Rectal smooth muscle tissue (tissue), 1 donor: ENCODE measurements at regions not wholly inside any gene's neighbourhood (a gene's known extent, or its start where the extent isn't known, plus 50 kb on each side); places are given as distances from the start of the nearest gene placed in this dataset.

ENCODE experiments used
- H3K27ac ChIP-seq: one replicate; pipeline ENCODE4 v1.7.0; 2013; ENCODE audit warnings: low read depth, low read length, inconsistent platforms
- H3K27me3 ChIP-seq: one replicate; pipeline ENCODE4 v1.7.0; 2013; ENCODE audit warnings: low read length; ENCODE audit not compliant: control insufficient read depth, insufficient read depth
- H3K36me3 ChIP-seq: one replicate; pipeline ENCODE4 v1.7.0; 2013; ENCODE audit warnings: low read length; ENCODE audit not compliant: control insufficient read depth, insufficient read depth
- H3K4me1 ChIP-seq: one replicate; pipeline ENCODE4 v1.7.0; 2013; ENCODE audit warnings: low read length; ENCODE audit not compliant: control insufficient read depth, insufficient read depth
- H3K4me3 ChIP-seq: one replicate; pipeline ENCODE4 v1.7.0; 2013; ENCODE audit warnings: low read length
- H3K9ac ChIP-seq: one replicate; pipeline ENCODE4 v1.7.0; 2013; ENCODE audit warnings: low read length

DNA sequence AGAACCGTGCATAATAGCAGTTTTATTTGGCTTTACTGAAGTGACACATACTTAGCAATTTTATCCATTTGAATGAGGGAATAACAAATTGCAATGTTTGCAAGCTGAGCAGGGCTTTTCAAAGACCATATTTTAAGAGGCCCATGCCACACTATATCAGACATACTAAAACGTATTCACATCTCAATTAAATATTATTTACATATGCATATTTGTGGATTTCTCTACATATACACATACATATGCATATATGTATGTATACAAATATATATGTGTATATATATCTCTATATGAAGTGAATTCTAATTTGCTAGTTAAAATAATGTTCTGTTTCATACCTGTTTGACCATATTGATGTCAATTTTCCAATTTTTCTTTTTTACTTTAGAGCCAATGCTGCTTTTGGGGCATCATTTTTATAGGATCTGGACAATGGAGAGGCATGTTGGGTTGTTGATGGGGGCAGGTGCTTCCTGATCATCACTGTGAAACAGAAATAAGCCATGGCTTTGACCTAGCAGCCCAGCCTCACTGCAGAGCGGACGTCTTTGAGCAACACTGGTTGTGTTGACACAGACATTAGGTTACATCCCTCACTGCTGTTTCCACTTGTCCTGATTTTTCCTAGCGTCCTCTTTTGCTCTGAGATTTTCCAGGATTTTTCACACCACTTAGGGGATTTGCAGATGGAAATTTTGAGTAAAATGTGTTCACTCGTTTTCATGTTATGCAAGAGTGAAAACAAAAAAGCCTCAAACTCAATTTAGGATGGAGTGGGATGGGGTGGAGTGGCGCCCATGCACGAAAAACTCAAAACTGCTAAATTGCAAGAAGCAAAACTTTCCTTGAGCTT is 56.9 kb downstream of the RDH14 start:
- Histone ChIP-seq H3K9ac (no peak overlapping the region), H3K4me1 (no peaks in the 10 kb centered on the region), H3K4me3 (no peak overlapping the region), H3K27ac (no peak overlapping the region), H3K36me3 (no peaks in the 10 kb centered on the region), H3K27me3 (no peaks in the 10 kb centered on the region)

- H3K4me3 ChIP-seq, result no peak overlapping the region
These were observed 58.3 kb downstream of the RDH14 start for GRCh38 chr2:18502142-18502541.

GRCh38 chr2:18501729-18502128 is 58.7 kb downstream of the RDH14 start:
- no peaks in the 10 kb centered on the region for H3K36me3 ChIP-seq
- no peaks in the 10 kb centered on the region for H3K27me3 ChIP-seq
- H3K4me3 ChIP-seq, result no peak overlapping the region
- no peaks in the 10 kb centered on the region for H3K4me1 ChIP-seq
- no peak overlapping the region for H3K9ac ChIP-seq
- H3K27ac ChIP-seq, result no peak overlapping the region

More at GRCh38 chr2:18502142-18502541, 58.3 kb downstream of the RDH14 start:
- no peaks in the 10 kb centered on the region for H3K27me3 ChIP-seq
- H3K27ac ChIP-seq, result no peak overlapping the region
- no peaks in the 10 kb centered on the region for H3K36me3 ChIP-seq
- no peak overlapping the region for H3K9ac ChIP-seq
- no peaks in the 10 kb centered on the region for H3K4me1 ChIP-seq

DNA sequence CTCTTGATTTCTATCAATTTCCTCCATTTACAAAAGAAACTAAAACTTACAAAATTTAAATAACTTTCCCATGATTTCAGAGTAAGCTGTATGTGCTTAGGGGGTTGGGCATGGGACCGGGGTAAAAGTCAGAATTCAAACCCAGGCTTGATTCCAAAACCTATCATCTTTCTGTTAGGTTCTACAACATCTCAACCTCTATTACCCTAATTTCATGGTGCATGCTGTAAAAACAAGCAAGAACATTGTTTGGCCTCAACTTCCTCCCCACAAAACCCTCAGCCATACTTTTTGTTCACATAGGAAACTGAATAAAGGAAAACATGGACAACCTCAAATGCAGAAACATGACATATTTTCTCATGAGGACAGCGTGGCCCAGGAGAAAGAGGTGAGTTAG is 59.3 kb downstream of the RDH14 start:
- no peaks in the 10 kb centered on the region for H3K36me3 ChIP-seq
- no peak overlapping the region for H3K4me3 ChIP-seq
- no peaks in the 10 kb centered on the region for H3K4me1 ChIP-seq
- no peaks in the 10 kb centered on the region for H3K27me3 ChIP-seq
- no peak overlapping the region for H3K27ac ChIP-seq
- H3K9ac ChIP-seq, result no peak overlapping the region

- Histone ChIP-seq H3K4me3 (no peak overlapping the region), H3K36me3 (no peaks in the 10 kb centered on the region), H3K27ac (no peak overlapping the region), H3K9ac (no peak overlapping the region), H3K27me3 (no peaks in the 10 kb centered on the region), H3K4me1 (no peaks in the 10 kb centered on the region)
These were observed 60.1 kb downstream of the RDH14 start for GRCh38 chr2:18500333-18500732.

GRCh38 chr2:18498531-18498930 is 61.9 kb downstream of the RDH14 start:
- no peak overlapping the region for H3K9ac ChIP-seq
- H3K4me3 ChIP-seq, result no peak overlapping the region
- no peaks in the 10 kb centered on the region for H3K4me1 ChIP-seq
- H3K27ac ChIP-seq, result no peak overlapping the region
- no peaks in the 10 kb centered on the region for H3K36me3 ChIP-seq
- H3K27me3 ChIP-seq, result no peaks in the 10 kb centered on the region

DNA sequence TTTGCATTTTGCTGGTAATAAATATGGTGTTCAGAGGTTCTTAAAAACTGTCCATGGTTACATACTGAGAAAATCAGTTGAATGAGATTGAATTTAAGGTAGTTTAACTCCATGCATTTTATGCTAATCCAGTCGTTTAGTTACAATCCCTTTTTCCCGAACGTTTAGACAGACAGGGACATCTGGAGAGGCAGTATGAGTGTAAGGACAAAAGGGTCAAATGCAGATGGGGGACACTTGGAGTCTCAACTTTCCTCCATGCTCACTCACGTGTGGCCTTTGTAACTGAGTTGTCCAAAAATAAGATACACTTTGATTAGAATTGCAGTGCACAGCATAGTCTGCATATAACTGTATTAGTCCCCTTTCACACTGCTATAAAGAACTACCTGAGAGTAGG is 63.9 kb downstream of the RDH14 start:
- Histone ChIP-seq H3K9ac (no peak overlapping the region), H3K27ac (no peak overlapping the region), H3K4me1 (no peaks in the 10 kb centered on the region), H3K36me3 (no peaks in the 10 kb centered on the region), H3K4me3 (no peak overlapping the region), H3K27me3 (no peaks in the 10 kb centered on the region)

GRCh38 chr2:18495058-18495457 is 65.4 kb downstream of the RDH14 start:
- no peak overlapping the region for H3K27ac ChIP-seq
- H3K4me1 ChIP-seq, result no peaks in the 10 kb centered on the region
- no peaks in the 10 kb centered on the region for H3K27me3 ChIP-seq
- H3K4me3 ChIP-seq, result no peak overlapping the region
- no peak overlapping the region for H3K9ac ChIP-seq
- H3K36me3 ChIP-seq, result no peaks in the 10 kb centered on the region

GRCh38 chr2:18492721-18493120 is 67.7 kb downstream of the RDH14 start:
- Histone ChIP-seq H3K4me3 (no peak overlapping the region), H3K36me3 (no peaks in the 10 kb centered on the region), H3K27ac (no peak overlapping the region), H3K27me3 (no peaks in the 10 kb centered on the region), H3K9ac (no peak overlapping the region), H3K4me1 (no peaks in the 10 kb centered on the region)

GRCh38 chr2:18491577-18491976 is 68.9 kb downstream of the RDH14 start:
- no peak overlapping the region for H3K27ac ChIP-seq
- no peak overlapping the region for H3K9ac ChIP-seq
- H3K4me3 ChIP-seq, result no peak overlapping the region
- H3K4me1 ChIP-seq, result no peaks in the 10 kb centered on the region
- H3K36me3 ChIP-seq, result no peaks in the 10 kb centered on the region
- no peaks in the 10 kb centered on the region for H3K27me3 ChIP-seq

DNA sequence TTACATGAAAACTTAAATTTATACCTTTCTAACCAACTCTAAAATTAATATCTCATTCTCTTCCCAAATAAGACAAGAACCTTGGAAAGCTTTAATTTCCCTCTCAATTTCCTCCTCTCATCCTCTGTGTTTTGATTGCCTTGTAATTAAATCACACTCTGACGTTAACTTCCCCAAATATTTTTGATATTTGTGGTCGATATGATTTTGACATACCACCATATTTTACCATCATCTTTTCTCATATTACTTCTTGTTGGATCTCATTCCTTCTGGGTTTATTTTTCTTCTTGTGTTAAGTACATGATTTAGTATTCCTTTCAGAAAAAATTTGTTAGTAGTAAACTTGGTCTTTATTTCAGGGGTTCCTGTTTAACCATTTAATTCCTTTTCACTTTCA is 69.6 kb downstream of the RDH14 start:
- Histone ChIP-seq H3K27ac (no peak overlapping the region), H3K36me3 (no peaks in the 10 kb centered on the region), H3K9ac (no peak overlapping the region), H3K4me1 (no peaks in the 10 kb centered on the region), H3K27me3 (no peaks in the 10 kb centered on the region), H3K4me3 (no peak overlapping the region)

DNA sequence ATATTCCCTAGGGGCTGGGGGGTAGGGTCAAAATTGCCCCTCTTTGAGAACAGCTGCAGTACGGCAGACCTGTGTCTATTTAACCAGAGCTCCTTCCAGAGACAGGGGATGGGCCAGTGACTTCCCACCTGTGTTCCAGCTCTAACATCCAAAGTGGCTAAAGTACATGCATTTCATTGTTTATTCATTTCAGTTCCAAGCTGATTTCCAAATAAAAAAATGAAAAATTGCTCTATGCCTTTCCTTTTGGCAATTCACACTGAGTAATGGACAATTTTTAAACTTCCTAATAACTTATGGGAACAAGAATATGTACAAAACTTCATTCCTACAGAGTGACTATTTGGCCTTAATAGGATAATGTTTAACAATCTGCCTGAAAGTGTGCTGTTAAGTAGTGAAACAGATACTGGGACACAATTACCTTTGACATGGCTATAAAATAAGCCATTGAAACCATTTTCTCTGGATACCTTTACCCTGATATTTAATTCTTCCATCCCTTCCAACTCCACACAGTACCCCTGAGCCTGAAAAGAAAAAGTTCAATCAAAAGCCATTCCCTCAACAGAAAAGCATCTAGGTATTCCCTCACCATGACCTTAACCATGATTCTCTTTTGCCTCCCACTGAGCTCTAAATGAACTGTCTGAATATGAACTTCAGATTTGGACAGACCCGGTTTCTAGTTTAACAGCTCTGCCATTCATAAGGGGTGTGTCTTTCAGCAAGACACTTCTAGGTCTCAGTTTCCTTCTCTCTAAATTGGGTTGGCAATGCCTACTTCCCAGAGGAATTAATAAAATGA is 73.1 kb downstream of the RDH14 start:
- Histone ChIP-seq H3K27me3 (no peaks in the 10 kb centered on the region), H3K9ac (no peak overlapping the region), H3K36me3 (no peaks in the 10 kb centered on the region), H3K4me1 (no peaks in the 10 kb centered on the region), H3K27ac (no peak overlapping the region), H3K4me3 (no peak overlapping the region)
